Psoas muscle (tissue), 7 donors: ENCODE measurements at regions not wholly inside any gene's neighbourhood (a gene's known extent, or its start where the extent isn't known, plus 50 kb on each side); places are given as distances from the start of the nearest gene placed in this dataset.

Source experiments
- ATAC-seq, 4 donors: fragments of 200-7000 bp; cut with Tn5 transposase; one replicate each; pipeline ENCODE4 v1.9.1; 2020; ENCODE audit warnings: moderate library complexity in 3 of 4, mild to moderate bottlenecking in 2 of 4
- DNase-seq, 2 donors: peaks; one replicate each; pipeline ENCODE4 v3.0.0-alpha.2; 2020
- H3K27ac ChIP-seq: fragments of 200-600 bp; one replicate; pipeline ENCODE4 v1.8.0; 2022
- H3K27me3 ChIP-seq, 3 donors: fragments of 200-600 bp in 1 of 3; one replicate each; pipeline versions ENCODE4 v1.6.1 to v1.8.0; 2013 to 2022; ENCODE audit warnings: low read length in 2 of 3, mild to moderate bottlenecking in 2 of 3, moderate library complexity in 1 of 3; ENCODE audit not compliant: insufficient read depth in 3 of 3
- H3K36me3 ChIP-seq, 2 donors: fragments of 200-600 bp in 1 of 2; one replicate each; pipeline versions ENCODE4 v1.6.1 to v1.8.0; 2013 to 2022; ENCODE audit warnings: low read depth in 1 of 2, mild to moderate bottlenecking in 1 of 2, moderate library complexity in 1 of 2; ENCODE audit not compliant: insufficient read depth in 1 of 2
- H3K4me1 ChIP-seq: fragments of 200-600 bp; one replicate; pipeline ENCODE4 v1.8.0; 2022
- H3K4me3 ChIP-seq: fragments of 200-600 bp; one replicate; pipeline ENCODE4 v1.8.0; 2022; ENCODE audit warnings: mild to moderate bottlenecking
- H3K9me3 ChIP-seq: fragments of 200-600 bp; one replicate; pipeline ENCODE4 v1.8.0; 2022
- WGBS, 3 donors: extraction: QIAGEN DNeasy Blood & Tissue Kit; methylation state at CpG; one replicate each; pipeline versions ENCODE4 v1.1.6 to v1.1.7; 2013; 5-methylcytosine and 5-hydroxymethylcytosine counted together
- intact Hi-C, 2 donors: fragments of 100-400 bp; cut with DNase I; formaldehyde crosslinking; loops; one replicate each; pipeline versions ENCODE4 v1.11.0 to v1.14.2; 2022
- TF ChIP-seq, protein P1 (sequence below): fragments of 200-600 bp; IDR thresholded peaks from one replicate; pipeline ENCODE4 v1.8.0; 2022; ENCODE audit warnings: antibody characterized with exemption
- donor health status: healthy with polysubstance abuse.
- donor health status: DM: no; HTN: no; CAD: no; lungs with moderate emphysema.
- donor health status: Bipolar disorder and iron deficiency.
- donor health status: healthy.
- donor health status: DM: yes; HTN: yes; CAD: no.
- donor health status: DM: no; HTN: no; CAD: no.
- donor health status: DM: yes; HTN: yes; CAD: no.

DNA sequence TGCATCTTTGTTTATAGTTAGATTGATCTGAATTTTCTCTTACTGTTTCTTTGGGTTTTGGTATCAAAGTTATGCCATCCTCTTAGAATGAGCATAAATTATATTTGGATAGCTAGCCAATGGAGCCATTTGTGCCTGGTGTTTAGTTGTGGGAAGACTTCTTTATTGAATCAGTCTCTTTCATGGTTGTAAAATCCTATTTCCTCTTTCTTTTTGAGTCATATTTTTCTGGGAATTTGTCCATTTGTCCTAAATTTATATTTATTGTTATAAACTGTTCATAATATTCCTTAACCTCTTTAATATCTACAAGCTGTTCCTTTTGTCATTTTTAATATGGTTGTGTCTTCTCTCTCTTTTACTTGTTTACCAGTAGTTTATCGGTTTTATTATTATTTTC lies 462.5 kb downstream of the AEBP2 start:
- Histone ChIP-seq H3K4me3 (no peak overlapping the region), H3K9me3 (peaks cover 5% of the 10 kb centered on the region), H3K27me3 (no peaks in the 10 kb centered on the region), H3K4me1 (no peaks in the 10 kb centered on the region), H3K27ac (no peak overlapping the region), H3K36me3 (no peaks in the 10 kb centered on the region)
- no peak for DNase-seq
- TF ChIP-seq, protein P1, sequence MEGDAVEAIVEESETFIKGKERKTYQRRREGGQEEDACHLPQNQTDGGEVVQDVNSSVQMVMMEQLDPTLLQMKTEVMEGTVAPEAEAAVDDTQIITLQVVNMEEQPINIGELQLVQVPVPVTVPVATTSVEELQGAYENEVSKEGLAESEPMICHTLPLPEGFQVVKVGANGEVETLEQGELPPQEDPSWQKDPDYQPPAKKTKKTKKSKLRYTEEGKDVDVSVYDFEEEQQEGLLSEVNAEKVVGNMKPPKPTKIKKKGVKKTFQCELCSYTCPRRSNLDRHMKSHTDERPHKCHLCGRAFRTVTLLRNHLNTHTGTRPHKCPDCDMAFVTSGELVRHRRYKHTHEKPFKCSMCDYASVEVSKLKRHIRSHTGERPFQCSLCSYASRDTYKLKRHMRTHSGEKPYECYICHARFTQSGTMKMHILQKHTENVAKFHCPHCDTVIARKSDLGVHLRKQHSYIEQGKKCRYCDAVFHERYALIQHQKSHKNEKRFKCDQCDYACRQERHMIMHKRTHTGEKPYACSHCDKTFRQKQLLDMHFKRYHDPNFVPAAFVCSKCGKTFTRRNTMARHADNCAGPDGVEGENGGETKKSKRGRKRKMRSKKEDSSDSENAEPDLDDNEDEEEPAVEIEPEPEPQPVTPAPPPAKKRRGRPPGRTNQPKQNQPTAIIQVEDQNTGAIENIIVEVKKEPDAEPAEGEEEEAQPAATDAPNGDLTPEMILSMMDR: no peak
- ATAC-seq: no peak
- intact Hi-C loops: no loop called here
- 88 to 100% (median 94%) methylated on average over 1 of the region's 1 CpG for WGBS, 3 donors

- Histone ChIP-seq H3K36me3 (no peaks in the 10 kb centered on the region), H3K27ac (no peak overlapping the region), H3K27me3 (no peaks in the 10 kb centered on the region), H3K9me3 (peaks cover 5% of the 10 kb centered on the region), H3K4me3 (no peak overlapping the region), H3K4me1 (no peaks in the 10 kb centered on the region)
- no peak for ATAC-seq
- intact Hi-C loops: no loop called here
- TF ChIP-seq, protein P1: no peak
- no peak for DNase-seq
- 30 to 39% (median 30%) methylated on average over 1 of the region's 1 CpG for WGBS, 3 donors
Observed at GRCh38 chr12:19904819-19905218, 463.5 kb upstream of the PDE3A start.

GRCh38 chr12:19908830-19909229 lies 459.5 kb upstream of the PDE3A start:
- 49 to 55% (median 52%) methylated on average over 3 of the region's 3 CpGs for WGBS, 3 donors
- Histone ChIP-seq H3K27ac (no peak overlapping the region), H3K4me1 (no peaks in the 10 kb centered on the region), H3K4me3 (no peak overlapping the region), H3K9me3 (no peaks in the 10 kb centered on the region), H3K36me3 (no peaks in the 10 kb centered on the region), H3K27me3 (no peaks in the 10 kb centered on the region)
- ATAC-seq (no peak), DNase-seq (no peak)
- TF ChIP-seq, protein P1: no peak
- intact Hi-C loops: no loop called here

DNA sequence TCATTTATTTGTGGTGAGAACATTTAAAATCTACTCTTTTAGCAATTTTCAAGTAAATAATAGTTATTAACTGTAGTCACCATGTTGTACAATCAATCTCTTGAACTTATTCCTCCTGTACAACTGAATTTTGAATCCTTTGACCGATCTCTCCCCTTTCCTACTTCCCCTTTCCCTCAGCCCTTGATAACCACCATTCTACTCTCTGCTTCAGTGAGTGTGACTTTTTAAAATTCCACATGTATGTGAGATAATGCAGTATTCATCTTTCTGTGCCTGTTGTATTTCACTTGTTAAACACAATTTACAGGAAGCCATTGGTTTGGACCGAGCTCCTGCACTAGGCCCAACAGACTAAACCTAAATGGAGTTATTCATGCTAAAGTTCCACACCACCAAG lies 458.9 kb upstream of the PDE3A start:
- WGBS, 3 donors: 39 to 46% (median 41%) methylated on average over 2 of the region's 2 CpGs

GRCh38 chr12:19910681-19911080 lies 457.7 kb upstream of the PDE3A start:
- Histone ChIP-seq H3K27me3 (no peaks in the 10 kb centered on the region), H3K36me3 (no peaks in the 10 kb centered on the region), H3K9me3 (no peaks in the 10 kb centered on the region), H3K4me3 (no peak overlapping the region), H3K4me1 (no peaks in the 10 kb centered on the region), H3K27ac (no peak overlapping the region)
- TF ChIP-seq, protein P1: no peak
- intact Hi-C loops: loop anchor here (10.0 kb wide), 3 partner anchors 464 to 684 kb away; no protein-coding TSS in a partner anchor
- 48 to 56% (median 49%) methylated on average over 3 of the region's 3 CpGs for WGBS, 3 donors
- ATAC-seq (no peak), DNase-seq (no peak)

More for the DNA sequence above, 458.9 kb upstream of the PDE3A start:
- Histone ChIP-seq H3K27me3 (no peaks in the 10 kb centered on the region), H3K4me3 (no peak overlapping the region), H3K9me3 (no peaks in the 10 kb centered on the region), H3K36me3 (no peaks in the 10 kb centered on the region), H3K4me1 (no peaks in the 10 kb centered on the region), H3K27ac (no peak overlapping the region)
- DNase-seq (no peak), ATAC-seq (no peak)
- intact Hi-C loops: no loop called here
- TF ChIP-seq, protein P1: no peak
